ENCODE measurements at regions not wholly inside any gene's neighbourhood (a gene's known extent, or its start where the extent isn't known, plus 50 kb on each side); places are given as distances from the start of the nearest gene placed in this dataset.

DNA sequence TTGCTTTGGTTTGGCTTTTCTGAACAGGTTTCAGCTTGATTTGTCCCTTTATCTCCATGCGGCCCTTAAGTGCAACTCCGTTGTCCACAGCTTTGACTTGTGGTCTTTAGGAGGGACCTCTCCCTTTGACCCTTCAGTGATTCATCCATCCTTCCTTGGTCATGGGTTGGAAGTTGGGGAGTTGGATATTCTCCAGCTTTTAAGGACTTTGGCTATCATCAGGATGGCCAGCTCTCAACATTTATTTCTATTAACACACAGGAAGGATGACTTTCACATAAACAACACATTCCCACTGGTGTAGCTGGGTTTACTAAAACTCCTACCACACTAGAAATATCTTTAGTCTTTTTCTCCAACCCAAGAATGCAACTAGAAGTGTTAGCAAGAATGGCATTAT, 50.9 kb upstream of the E2F7 start:
- 61% methylated on average over 2 of the region's 2 CpGs for WGBS (ENCODE audit: low lambda C conversion rate)
- Histone ChIP-seq H3K36me3 (replicated peaks in 1 of 2; ENCODE audit: control insufficient read depth in 1 of 2, insufficient read depth in 2 of 2, low read length in 1 of 2) (peaks cover 0 to 2% of the 10 kb centered on the region in 2 experiments), H3K9me3 (peaks cover 10% of the 10 kb centered on the region), H3K27me3 (ENCODE audit: insufficient read depth) (no peaks in the 10 kb centered on the region), H2AFZ (ENCODE audit: low read depth) (no peak overlapping the region), H3K4me1 (ENCODE audit: control insufficient read depth in 1 of 2, insufficient read depth in 2 of 2, low read depth in 1 of 2, low read length in 1 of 2) (peaks cover 0 to 44% of the 10 kb centered on the region in 2 experiments; a peak in 2 of 4 replicates), H3K79me2 (ENCODE audit: insufficient read depth) (no peaks in the 10 kb centered on the region), H3K4me2 (no peak overlapping the region), H3K27ac (ENCODE audit: low read depth in 2 of 2, low read length in 1 of 2) (peak overlapping the region in 1 of 2 experiments; percentile 56; a peak in 2 of 4 replicates), H3F3A (replicated peaks; ENCODE audit: insufficient read depth) (peaks cover 49% of the 10 kb centered on the region), H4K20me1 (ENCODE audit: insufficient read depth) (no peaks in the 10 kb centered on the region), H3K4me3 (ENCODE audit: low read depth in 2 of 2, low read length in 1 of 2) (no peak overlapping the region), H3K9ac (peak overlapping the region; percentile 22; the same call in 1 of the 2 replicates), H3K9me2 (no peaks in the 10 kb centered on the region)
- ChIA-PET CTCF (interaction anchor here (0.6 kb wide), 1 partner anchor 83 kb away, joined by 3 read pairs; no protein-coding TSS in a partner anchor), POLR2A (no interaction called here)
- TF ChIP-seq USF1 (IDR thresholded peaks at IDR 0.05; ENCODE audit: borderline replicate concordance, low read depth) (no peak), SMC3 (IDR thresholded peaks at IDR 0.05; ENCODE audit: low read depth, low read length) (no peak), CTCF (IDR thresholded peaks at IDR 0.05) (no peak), RFX5 (IDR thresholded peaks at IDR 0.05; ENCODE audit: low read length) (no peak), ELF1 (IDR thresholded peaks at IDR 0.05) (no peak), MEF2A (IDR thresholded peaks at IDR 0.05; ENCODE audit: borderline replicate concordance, low read depth) (no peak), FOXM1 (IDR thresholded peaks at IDR 0.05; ENCODE audit: low read depth) (no peak), EZH2phosphoT487 (IDR thresholded peaks at IDR 0.05; ENCODE audit: borderline replicate concordance, low read depth) (no peak), CHD2 (IDR thresholded peaks at IDR 0.05; ENCODE audit: low read length, partially characterized antibody) (no peak)
- TF ChIP-seq, protein P1, sequence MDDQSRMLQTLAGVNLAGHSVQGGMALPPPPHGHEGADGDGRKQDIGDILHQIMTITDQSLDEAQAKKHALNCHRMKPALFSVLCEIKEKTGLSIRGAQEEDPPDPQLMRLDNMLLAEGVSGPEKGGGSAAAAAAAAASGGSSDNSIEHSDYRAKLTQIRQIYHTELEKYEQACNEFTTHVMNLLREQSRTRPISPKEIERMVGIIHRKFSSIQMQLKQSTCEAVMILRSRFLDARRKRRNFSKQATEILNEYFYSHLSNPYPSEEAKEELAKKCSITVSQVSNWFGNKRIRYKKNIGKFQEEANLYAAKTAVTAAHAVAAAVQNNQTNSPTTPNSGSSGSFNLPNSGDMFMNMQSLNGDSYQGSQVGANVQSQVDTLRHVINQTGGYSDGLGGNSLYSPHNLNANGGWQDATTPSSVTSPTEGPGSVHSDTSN (IDR thresholded peaks at IDR 0.05): no peak
- DNase-seq: no peak

GRCh38 chr12:77115471-77115870, 50.1 kb upstream of the E2F7 start:
- no peak overlapping the region for H3K4me2 ChIP-seq
- H3K79me2 ChIP-seq (ENCODE audit: insufficient read depth): no peaks in the 10 kb centered on the region
- no peak for DNase-seq
- peaks cover 18% of the 10 kb centered on the region for H3K9me3 ChIP-seq
- H3K4me1 ChIP-seq (ENCODE audit: control insufficient read depth in 1 of 2, insufficient read depth in 2 of 2, low read depth in 1 of 2, low read length in 1 of 2): peaks cover 0 to 36% of the 10 kb centered on the region in 2 experiments; a peak in 2 of 4 replicates
- no peaks in the 10 kb centered on the region for H3K27me3 ChIP-seq (ENCODE audit: insufficient read depth)
- ChIA-PET POLR2A (no interaction called here), CTCF (no interaction called here)
- no peak overlapping the region for H2AFZ ChIP-seq (ENCODE audit: low read depth)
- H3K9ac ChIP-seq: no peak overlapping the region
- H3K27ac ChIP-seq (ENCODE audit: low read depth in 2 of 2, low read length in 1 of 2): peak overlapping the region in 1 of 2 experiments; percentile 56; a peak in 2 of 4 replicates
- H3K4me3 ChIP-seq (ENCODE audit: low read depth in 2 of 2, low read length in 1 of 2): no peak overlapping the region
- WGBS (ENCODE audit: low lambda C conversion rate): 33% methylated on average over 1 of the region's 1 CpG
- H4K20me1 ChIP-seq (ENCODE audit: insufficient read depth): no peaks in the 10 kb centered on the region
- TF ChIP-seq EZH2phosphoT487 (IDR thresholded peaks at IDR 0.05; ENCODE audit: borderline replicate concordance, low read depth) (no peak), EP300 (IDR thresholded peaks at IDR 0.05; ENCODE audit: borderline replicate concordance in 1 of 2, low read depth in 1 of 2, low read length in 1 of 2) (no peak), SIN3A (IDR thresholded peaks at IDR 0.05; ENCODE audit: borderline replicate concordance, low read depth, low read length) (no peak), GATA2 (CRISPR knock-in tag; IDR thresholded peaks at IDR 0.05) (no peak), MXI1 (IDR thresholded peaks at IDR 0.05; ENCODE audit: low read depth, low read length) (no peak), REST (IDR thresholded peaks at IDR 0.05; ENCODE audit: low read depth, low read length) (no peak), FOSL2 (IDR thresholded peaks at IDR 0.05; ENCODE audit: borderline replicate concordance, low read depth) (no peak), RXRA (IDR thresholded peaks at IDR 0.05; ENCODE audit: borderline replicate concordance, low read depth) (no peak), JUND (IDR thresholded peaks at IDR 0.05) (no peak), CHD2 (IDR thresholded peaks at IDR 0.05; ENCODE audit: low read length, partially characterized antibody) (no peak), MEF2A (IDR thresholded peaks at IDR 0.05; ENCODE audit: borderline replicate concordance, low read depth) (no peak), RFX5 (IDR thresholded peaks at IDR 0.05; ENCODE audit: low read length) (no peak)
- TF ChIP-seq, protein P2, sequence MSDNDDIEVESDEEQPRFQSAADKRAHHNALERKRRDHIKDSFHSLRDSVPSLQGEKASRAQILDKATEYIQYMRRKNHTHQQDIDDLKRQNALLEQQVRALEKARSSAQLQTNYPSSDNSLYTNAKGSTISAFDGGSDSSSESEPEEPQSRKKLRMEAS (IDR thresholded peaks at IDR 0.05; ENCODE audit: low read depth): no peak
- peaks cover 0 to 2% of the 10 kb centered on the region in 2 experiments for H3K36me3 ChIP-seq (replicated peaks in 1 of 2; ENCODE audit: control insufficient read depth in 1 of 2, insufficient read depth in 2 of 2, low read length in 1 of 2)
- peaks cover 41% of the 10 kb centered on the region for H3F3A ChIP-seq (replicated peaks; ENCODE audit: insufficient read depth)
- no peaks in the 10 kb centered on the region for H3K9me2 ChIP-seq
